Activated naive CD4-positive, alpha-beta T cell treated with anti-CD3 and anti-CD28 coated beads for 36 hours (primary cell): ENCODE measurements at regions not wholly inside any gene's neighbourhood (a gene's known extent, or its start where the extent isn't known, plus 50 kb on each side); places are given as distances from the start of the nearest gene placed in this dataset.

Experiments
- CTCF ChIA-PET: fragments of 350-600 bp; sonication (Branson Sonifier 250); formaldehyde crosslinking; loops from one replicate; lab custom pipeline; 2021; ENCODE audit warnings: antibody characterized with exemption; lab: Charles Lee
- DNase-seq: peaks from one replicate; pipeline ENCODE4 v3.0.0-alpha.2; 2020
- H3K27ac Mint-ChIP-seq: one replicate; pipeline ENCODE4 v1.8.0; 2021; ENCODE audit warnings: mild to moderate bottlenecking, mixed read lengths
- H3K27me3 Mint-ChIP-seq: one replicate; pipeline ENCODE4 v1.8.0; 2021; ENCODE audit warnings: low read depth, mixed read lengths
- H3K36me3 Mint-ChIP-seq: one replicate; pipeline ENCODE4 v1.8.0; 2021; ENCODE audit warnings: low read depth, mixed read lengths
- H3K4me1 Mint-ChIP-seq: one replicate; pipeline ENCODE4 v1.8.0; 2021; ENCODE audit warnings: low read depth, mixed read lengths
- H3K4me3 Mint-ChIP-seq: one replicate; pipeline ENCODE4 v1.8.0; 2021; ENCODE audit warnings: mild to moderate bottlenecking, moderate library complexity, mixed read lengths
- H3K9me3 Mint-ChIP-seq: one replicate; pipeline ENCODE4 v1.8.0; 2021; ENCODE audit warnings: mixed read lengths
- intact Hi-C: fragments of 100-400 bp; cut with micrococcal nuclease; formaldehyde crosslinking; loops from one replicate; pipeline ENCODE4 v1.15.1; 2023

DNA sequence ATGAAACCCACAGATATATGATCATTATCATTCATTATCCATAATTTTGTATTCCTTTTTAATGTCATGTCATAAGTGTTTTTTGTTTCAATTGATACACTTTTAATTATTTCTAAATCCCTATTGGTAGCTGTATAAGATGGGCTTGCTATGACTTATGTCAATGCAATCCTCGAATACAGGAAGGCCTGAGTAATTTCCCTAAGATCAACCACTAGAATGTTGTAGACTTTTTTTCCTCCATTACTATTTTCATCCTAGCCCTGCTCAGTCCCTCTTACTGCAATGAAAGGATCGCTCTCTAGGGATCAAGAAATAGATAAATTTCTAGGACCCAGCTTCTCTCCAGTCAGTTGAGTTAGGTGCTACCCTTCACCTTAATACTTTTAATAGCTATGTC, 186.3 kb downstream of the KCNE4 start:
- no peak for DNase-seq
- H3K27ac Mint-ChIP-seq: no peak overlapping the region
- H3K9me3 Mint-ChIP-seq: peaks cover 2% of the 10 kb centered on the region
- H3K27me3 Mint-ChIP-seq: no peaks in the 10 kb centered on the region
- no peaks in the 10 kb centered on the region for H3K36me3 Mint-ChIP-seq
- intact Hi-C loops: no loop called here
- no peak overlapping the region for H3K4me3 Mint-ChIP-seq
- CTCF ChIA-PET: no interaction called here
- H3K4me1 Mint-ChIP-seq: no peaks in the 10 kb centered on the region

DNA sequence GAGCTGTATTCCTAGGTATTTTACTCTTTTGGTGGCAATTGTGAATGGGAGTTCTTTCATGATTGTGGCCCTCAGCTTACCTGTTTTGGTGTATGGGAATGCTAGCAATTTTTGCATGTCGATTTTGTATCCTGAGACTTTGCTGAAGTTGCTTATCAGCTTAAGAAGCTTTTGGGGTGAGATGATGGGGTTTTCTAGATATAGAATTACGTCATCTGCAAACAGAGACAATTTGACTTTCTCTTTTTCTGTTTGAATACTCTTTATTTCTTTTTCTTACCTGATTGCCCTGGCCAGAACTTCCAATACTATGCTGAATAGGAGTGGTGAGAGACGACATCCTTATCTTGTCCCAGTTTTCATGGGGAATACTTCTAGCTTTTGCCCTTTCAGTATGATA, 191.2 kb downstream of the KCNE4 start:
- DNase-seq: no peak
- no peaks in the 10 kb centered on the region for H3K36me3 Mint-ChIP-seq
- no peak overlapping the region for H3K4me3 Mint-ChIP-seq
- H3K4me1 Mint-ChIP-seq: no peaks in the 10 kb centered on the region
- H3K27ac Mint-ChIP-seq: no peak overlapping the region
- intact Hi-C loops: no loop called here
- H3K27me3 Mint-ChIP-seq: no peaks in the 10 kb centered on the region
- CTCF ChIA-PET: no interaction called here
- peaks cover 4% of the 10 kb centered on the region for H3K9me3 Mint-ChIP-seq

DNA sequence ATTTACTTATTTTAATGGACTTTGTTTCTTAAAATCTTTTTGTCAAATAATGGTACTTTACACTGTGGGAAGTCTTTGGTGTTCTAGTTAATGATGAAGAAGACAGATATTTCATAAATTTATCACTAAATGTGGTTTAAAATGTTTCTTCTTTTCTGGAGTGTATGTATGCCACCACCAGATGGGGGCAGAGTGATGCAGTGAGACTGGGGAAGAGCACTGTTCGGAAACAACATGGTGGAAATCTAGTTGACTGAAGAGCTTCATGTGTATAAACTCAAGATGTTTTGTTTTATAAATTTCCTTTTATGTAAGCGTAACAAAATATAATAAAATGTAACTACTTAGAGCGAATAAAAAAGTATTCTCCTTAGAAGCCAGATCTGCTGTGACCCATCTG, 195.1 kb downstream of the KCNE4 start:
- H3K27ac Mint-ChIP-seq: no peak overlapping the region
- no peaks in the 10 kb centered on the region for H3K36me3 Mint-ChIP-seq
- no peak for DNase-seq
- peaks cover 4% of the 10 kb centered on the region for H3K9me3 Mint-ChIP-seq
- H3K27me3 Mint-ChIP-seq: no peaks in the 10 kb centered on the region
- H3K4me3 Mint-ChIP-seq: no peak overlapping the region
- intact Hi-C loops: no loop called here
- CTCF ChIA-PET: interaction anchor here (0.6 to 1.0 kb wide), 2 partner anchors 10 to 140 kb away, joined by 3 to 5 read pairs; no protein-coding TSS in a partner anchor
- no peaks in the 10 kb centered on the region for H3K4me1 Mint-ChIP-seq

DNA sequence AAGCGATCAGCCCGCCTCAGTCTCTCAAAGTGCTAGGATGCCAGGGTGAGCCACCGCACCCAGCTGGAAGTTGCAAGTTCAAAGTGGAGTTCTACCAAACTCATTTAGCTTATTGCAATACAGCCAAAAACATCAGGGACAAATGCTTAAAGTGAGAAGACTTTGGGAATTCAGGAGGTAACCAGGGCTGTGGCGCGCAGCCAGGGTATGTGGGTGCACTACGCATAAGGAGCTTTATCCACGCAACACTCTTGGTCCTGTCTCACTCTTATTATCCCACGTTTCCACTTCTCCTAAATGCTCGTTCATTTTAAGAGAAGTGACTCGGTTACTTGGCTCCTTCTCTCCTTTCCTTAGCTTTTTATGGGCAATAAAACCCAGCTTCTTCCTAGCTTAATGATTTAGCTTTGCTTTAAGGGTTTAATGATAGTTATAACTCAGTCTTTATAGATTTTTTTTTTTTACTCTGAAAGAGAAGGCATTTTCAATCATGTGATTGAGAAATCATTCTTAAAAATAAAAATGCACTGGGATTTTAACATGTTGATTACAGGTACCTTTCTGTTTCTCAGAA, 199.8 kb downstream of the KCNE4 start:
- DNase-seq: no peak
- Mint-ChIP-seq H3K9me3 (peaks cover 3% of the 10 kb centered on the region), H3K27ac (no peak overlapping the region), H3K36me3 (no peaks in the 10 kb centered on the region), H3K27me3 (no peaks in the 10 kb centered on the region), H3K4me3 (no peak overlapping the region), H3K4me1 (no peaks in the 10 kb centered on the region)
- intact Hi-C loops: no loop called here
- CTCF ChIA-PET: no interaction called here

DNA sequence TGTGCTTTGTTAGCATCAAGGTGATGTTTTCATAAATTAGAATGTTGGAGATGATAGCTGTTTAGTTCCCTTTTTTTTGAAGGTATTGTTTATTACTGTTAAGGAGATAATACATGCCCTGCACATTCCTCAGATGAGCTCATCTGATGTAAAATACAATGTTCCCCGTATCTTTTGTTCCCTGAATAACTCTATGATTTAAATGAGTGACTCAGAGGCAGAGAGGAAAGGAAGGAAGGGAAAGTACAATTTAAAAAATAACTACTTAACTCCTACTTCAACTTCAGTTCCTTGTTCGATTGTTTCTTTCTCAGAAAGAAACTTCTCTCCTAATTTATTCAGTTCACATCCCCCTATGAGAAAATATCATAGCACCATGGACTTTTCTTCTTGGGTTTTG, 208.7 kb downstream of the KCNE4 start:
- CTCF ChIA-PET: interaction anchor here (1.1 kb wide), 1 partner anchor 127 kb away, joined by 3 read pairs; no protein-coding TSS in a partner anchor
- Mint-ChIP-seq H3K27me3 (no peaks in the 10 kb centered on the region), H3K27ac (no peak overlapping the region), H3K36me3 (no peaks in the 10 kb centered on the region), H3K9me3 (peaks cover 3% of the 10 kb centered on the region), H3K4me1 (no peaks in the 10 kb centered on the region), H3K4me3 (no peak overlapping the region)
- no peak for DNase-seq
- intact Hi-C loops: no loop called here

DNA sequence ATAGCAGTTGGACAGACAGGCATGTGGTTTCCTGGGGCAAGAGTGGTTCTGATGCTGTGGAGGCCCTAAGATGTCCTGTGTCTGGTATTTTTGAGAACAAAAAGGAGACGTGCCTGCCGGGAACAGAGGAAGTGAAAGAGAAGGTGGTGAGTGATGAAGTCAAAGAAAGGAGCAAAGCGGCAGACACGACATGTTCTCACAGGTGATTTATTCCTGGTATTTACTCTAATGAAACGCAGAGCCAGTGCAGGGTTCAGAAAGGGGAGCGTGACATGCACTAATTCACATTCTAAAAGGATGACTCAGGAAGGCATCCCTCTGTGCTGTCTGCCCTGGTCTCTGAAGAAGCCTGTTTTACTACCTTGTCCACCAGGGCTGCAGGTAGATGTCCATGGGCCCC, 211.0 kb downstream of the KCNE4 start:
- no peaks in the 10 kb centered on the region for H3K27me3 Mint-ChIP-seq
- H3K4me1 Mint-ChIP-seq: no peaks in the 10 kb centered on the region
- intact Hi-C loops: no loop called here
- no peak for DNase-seq
- no peaks in the 10 kb centered on the region for H3K9me3 Mint-ChIP-seq
- CTCF ChIA-PET: interaction anchor here (0.6 kb wide), 1 partner anchor 12 kb away, joined by 3 read pairs; no protein-coding TSS in a partner anchor
- H3K27ac Mint-ChIP-seq: no peak overlapping the region
- H3K36me3 Mint-ChIP-seq: no peaks in the 10 kb centered on the region
- H3K4me3 Mint-ChIP-seq: no peak overlapping the region

DNA sequence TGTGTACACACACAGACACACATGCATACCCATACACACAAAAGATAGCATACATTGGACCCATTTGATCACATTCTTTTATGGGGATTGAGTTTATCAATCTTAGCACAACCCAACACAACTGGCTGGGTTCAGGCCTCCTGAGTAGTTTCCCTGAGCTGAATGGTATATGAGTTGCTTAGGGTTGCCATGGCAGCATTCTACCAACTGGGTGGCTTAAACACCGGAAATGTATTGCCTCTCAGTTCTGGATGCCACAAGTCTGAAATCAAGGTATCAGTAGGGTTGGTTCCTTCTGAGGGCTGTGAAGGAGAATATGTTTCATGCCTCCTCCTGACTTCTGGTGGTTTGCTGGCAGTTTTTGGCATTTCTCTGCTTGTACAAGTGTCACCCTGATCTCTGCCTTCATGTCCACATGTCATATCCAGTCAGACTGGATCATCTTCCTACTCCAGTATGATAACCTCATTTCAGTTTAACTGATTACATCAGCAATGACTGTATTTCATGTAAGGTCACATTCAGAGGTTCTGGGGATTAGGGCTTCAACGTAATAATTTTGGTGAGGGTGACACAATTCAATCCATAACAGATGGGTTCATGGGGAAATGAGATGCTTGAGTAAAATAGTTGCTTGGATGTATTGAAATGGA, 212.7 kb downstream of the KCNE4 start:
- Mint-ChIP-seq H3K9me3 (no peaks in the 10 kb centered on the region), H3K27me3 (no peaks in the 10 kb centered on the region), H3K36me3 (no peaks in the 10 kb centered on the region), H3K27ac (no peak overlapping the region), H3K4me1 (no peaks in the 10 kb centered on the region), H3K4me3 (no peak overlapping the region)
- CTCF ChIA-PET: no interaction called here
- DNase-seq: no peak
- intact Hi-C loops: no loop called here

DNA sequence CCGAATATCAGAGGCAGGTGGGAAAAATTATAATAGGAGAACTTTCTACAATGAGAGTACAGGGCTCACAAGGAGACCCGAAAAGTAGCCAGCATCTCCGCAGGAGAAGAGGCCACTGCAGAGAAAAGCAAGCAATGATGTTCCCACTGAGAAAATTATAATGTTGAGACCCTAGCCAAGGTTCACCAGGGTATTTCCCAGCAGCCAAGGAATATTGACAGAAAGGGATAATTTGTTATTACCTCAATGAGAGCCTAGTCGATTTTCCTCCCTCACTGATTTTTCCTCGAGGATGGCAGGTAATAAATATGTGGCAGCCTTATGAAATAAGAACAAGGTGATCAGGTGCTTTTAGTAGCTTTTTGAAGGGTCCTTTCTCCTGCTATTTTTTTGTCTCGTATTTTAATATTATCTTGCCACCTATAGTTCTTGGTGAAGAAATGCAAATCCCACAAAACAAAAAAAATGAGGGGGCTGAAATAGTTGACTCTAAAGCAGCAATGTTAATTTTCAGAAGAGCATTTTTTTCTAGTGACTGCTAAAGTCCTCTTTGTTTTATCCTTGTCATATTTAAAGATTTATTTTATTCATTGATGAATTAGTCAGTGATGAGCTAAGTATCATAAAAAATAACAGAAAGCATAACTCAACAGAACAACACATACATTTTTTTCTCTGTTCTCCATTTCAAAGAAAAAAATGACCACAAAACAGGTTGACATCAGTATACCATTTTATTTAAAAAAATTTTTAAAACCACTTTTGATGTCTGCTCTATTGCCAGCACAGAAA, 215.4 kb downstream of the KCNE4 start:
- CTCF ChIA-PET: no interaction called here
- intact Hi-C loops: no loop called here
- Mint-ChIP-seq H3K27ac (no peak overlapping the region), H3K4me1 (no peaks in the 10 kb centered on the region), H3K27me3 (no peaks in the 10 kb centered on the region), H3K36me3 (no peaks in the 10 kb centered on the region), H3K4me3 (no peak overlapping the region), H3K9me3 (no peaks in the 10 kb centered on the region)
- no peak for DNase-seq

DNA sequence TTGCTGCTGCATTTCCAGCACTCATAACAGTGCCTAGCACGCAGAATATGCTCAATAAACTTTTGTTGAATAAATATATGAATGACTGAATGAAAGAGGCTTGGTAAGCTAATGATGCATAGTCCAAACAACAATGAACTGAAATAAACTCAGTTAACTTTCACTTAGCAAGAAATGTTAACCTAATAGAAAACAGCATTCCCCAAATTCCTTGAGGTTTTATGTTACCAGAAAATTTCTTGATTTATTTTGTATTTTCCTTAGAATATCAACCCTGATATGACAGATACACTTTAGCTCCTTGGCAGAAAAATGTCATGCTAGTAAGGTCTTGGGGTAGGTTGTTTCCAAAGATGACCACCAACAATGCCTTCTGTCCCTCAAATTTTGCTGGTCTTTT, 217.4 kb downstream of the KCNE4 start:
- Mint-ChIP-seq H3K4me3 (no peak overlapping the region), H3K4me1 (no peaks in the 10 kb centered on the region)
- DNase-seq: no peak

DNA sequence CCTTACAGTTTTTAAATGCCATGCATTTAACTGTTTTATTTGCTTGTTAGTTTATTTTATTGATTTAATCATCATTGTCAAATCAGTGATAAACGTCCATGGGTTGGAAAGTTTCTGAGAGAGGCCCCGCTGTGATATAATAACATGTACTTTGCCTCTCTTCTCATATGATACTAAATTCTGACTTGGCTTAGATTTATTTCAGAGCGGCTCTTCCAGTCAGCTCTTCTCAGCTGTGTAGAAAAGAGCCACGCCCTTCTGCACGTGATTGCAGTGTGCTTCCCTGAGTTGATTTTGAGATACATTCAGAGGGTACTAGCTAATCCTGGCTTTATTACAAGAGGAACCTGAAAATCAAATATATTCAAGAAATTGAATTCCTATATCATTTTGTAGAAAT, 218.6 kb downstream of the KCNE4 start:
- DNase-seq: no peak
- intact Hi-C loops: no loop called here
- Mint-ChIP-seq H3K9me3 (no peaks in the 10 kb centered on the region), H3K36me3 (no peaks in the 10 kb centered on the region), H3K4me1 (no peaks in the 10 kb centered on the region), H3K27me3 (no peaks in the 10 kb centered on the region), H3K27ac (no peak overlapping the region), H3K4me3 (no peak overlapping the region)
- CTCF ChIA-PET: interaction anchor here (1.3 kb wide), 1 partner anchor 299 kb away, joined by 4 read pairs; no protein-coding TSS in a partner anchor

More for the DNA sequence above, 217.4 kb downstream of the KCNE4 start:
- CTCF ChIA-PET: interaction anchor here (0.5 to 1.3 kb wide), 2 partner anchors 13 to 298 kb away, joined by 3 to 4 read pairs; no protein-coding TSS in a partner anchor
- intact Hi-C loops: no loop called here
- Mint-ChIP-seq H3K27me3 (no peaks in the 10 kb centered on the region), H3K9me3 (no peaks in the 10 kb centered on the region), H3K36me3 (no peaks in the 10 kb centered on the region), H3K27ac (no peak overlapping the region)

DNA sequence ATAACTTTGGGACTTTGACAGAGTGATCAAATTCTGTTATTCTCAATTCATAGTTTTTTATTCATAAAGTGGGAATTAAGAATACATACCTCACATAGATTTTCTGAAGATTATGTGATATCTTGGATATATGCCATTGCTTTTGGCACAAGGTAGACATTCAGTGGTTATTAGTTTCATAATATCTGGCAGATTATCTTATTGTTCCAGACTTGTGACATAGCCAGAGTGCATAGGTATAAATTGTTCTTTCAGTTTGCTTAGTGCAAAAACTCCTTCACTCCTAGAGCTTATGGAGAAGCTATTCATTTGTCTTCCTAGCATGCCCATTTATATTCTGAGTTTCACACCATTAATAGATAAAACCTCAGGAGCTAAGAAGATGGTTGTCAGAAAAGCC, 222.0 kb downstream of the KCNE4 start:
- CTCF ChIA-PET: interaction anchor here (1.1 kb wide), 1 partner anchor 11 kb away, joined by 3 read pairs; no protein-coding TSS in a partner anchor
- Mint-ChIP-seq H3K9me3 (no peaks in the 10 kb centered on the region), H3K4me3 (no peak overlapping the region), H3K27ac (no peak overlapping the region), H3K4me1 (no peaks in the 10 kb centered on the region), H3K36me3 (no peaks in the 10 kb centered on the region), H3K27me3 (no peaks in the 10 kb centered on the region)
- intact Hi-C loops: no loop called here
- no peak for DNase-seq

DNA sequence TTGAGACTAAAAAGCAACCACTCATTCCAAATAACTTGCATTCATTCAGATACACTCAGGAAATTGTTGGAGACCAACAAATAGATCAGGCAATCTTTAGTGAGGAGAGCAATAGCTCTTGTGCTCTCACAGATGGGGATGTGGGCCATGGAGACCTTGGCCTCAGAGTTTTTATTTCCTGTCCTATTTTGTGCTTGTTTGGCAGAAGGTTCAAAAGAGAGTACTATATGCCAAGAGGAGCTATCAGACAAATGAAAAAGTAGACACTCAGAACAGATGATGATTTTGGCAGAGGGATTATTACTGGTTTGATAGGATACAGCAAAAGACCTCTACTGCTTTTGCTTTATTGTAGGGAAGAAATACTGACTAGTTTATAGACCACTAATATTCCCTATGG, 230.2 kb downstream of the KCNE4 start:
- DNase-seq: no peak
- Mint-ChIP-seq H3K4me3 (no peak overlapping the region), H3K27me3 (no peaks in the 10 kb centered on the region), H3K36me3 (no peaks in the 10 kb centered on the region), H3K9me3 (peaks cover 5% of the 10 kb centered on the region), H3K27ac (no peak overlapping the region), H3K4me1 (no peaks in the 10 kb centered on the region)
- intact Hi-C loops: no loop called here
- CTCF ChIA-PET: no interaction called here
